ENCODE measurements at regions not wholly inside any gene's neighbourhood (a gene's known extent, or its start where the extent isn't known, plus 50 kb on each side); places are given as distances from the start of the nearest gene placed in this dataset.
A peak's percentile ranks its signal among the peaks of the same experiment; 100 is the strongest.

GRCh38 chr18:73007195-73007914, 139.6 kb upstream of the NETO1 start:
- peak overlapping the region; percentile 86 for H2AFZ ChIP-seq
- H3K27me3 ChIP-seq (ENCODE audit: insufficient read depth): no peaks in the 10 kb centered on the region
- H3K27ac ChIP-seq (ENCODE audit: low read depth): no peak overlapping the region
- no peak overlapping the region for H3K27ac Mint-ChIP-seq
- no peaks in the 10 kb centered on the region for H3K79me2 ChIP-seq (replicated peaks; ENCODE audit: insufficient read depth)
- no peak overlapping the region for H3K4me3 ChIP-seq
- TF ChIP-seq, protein P1, sequence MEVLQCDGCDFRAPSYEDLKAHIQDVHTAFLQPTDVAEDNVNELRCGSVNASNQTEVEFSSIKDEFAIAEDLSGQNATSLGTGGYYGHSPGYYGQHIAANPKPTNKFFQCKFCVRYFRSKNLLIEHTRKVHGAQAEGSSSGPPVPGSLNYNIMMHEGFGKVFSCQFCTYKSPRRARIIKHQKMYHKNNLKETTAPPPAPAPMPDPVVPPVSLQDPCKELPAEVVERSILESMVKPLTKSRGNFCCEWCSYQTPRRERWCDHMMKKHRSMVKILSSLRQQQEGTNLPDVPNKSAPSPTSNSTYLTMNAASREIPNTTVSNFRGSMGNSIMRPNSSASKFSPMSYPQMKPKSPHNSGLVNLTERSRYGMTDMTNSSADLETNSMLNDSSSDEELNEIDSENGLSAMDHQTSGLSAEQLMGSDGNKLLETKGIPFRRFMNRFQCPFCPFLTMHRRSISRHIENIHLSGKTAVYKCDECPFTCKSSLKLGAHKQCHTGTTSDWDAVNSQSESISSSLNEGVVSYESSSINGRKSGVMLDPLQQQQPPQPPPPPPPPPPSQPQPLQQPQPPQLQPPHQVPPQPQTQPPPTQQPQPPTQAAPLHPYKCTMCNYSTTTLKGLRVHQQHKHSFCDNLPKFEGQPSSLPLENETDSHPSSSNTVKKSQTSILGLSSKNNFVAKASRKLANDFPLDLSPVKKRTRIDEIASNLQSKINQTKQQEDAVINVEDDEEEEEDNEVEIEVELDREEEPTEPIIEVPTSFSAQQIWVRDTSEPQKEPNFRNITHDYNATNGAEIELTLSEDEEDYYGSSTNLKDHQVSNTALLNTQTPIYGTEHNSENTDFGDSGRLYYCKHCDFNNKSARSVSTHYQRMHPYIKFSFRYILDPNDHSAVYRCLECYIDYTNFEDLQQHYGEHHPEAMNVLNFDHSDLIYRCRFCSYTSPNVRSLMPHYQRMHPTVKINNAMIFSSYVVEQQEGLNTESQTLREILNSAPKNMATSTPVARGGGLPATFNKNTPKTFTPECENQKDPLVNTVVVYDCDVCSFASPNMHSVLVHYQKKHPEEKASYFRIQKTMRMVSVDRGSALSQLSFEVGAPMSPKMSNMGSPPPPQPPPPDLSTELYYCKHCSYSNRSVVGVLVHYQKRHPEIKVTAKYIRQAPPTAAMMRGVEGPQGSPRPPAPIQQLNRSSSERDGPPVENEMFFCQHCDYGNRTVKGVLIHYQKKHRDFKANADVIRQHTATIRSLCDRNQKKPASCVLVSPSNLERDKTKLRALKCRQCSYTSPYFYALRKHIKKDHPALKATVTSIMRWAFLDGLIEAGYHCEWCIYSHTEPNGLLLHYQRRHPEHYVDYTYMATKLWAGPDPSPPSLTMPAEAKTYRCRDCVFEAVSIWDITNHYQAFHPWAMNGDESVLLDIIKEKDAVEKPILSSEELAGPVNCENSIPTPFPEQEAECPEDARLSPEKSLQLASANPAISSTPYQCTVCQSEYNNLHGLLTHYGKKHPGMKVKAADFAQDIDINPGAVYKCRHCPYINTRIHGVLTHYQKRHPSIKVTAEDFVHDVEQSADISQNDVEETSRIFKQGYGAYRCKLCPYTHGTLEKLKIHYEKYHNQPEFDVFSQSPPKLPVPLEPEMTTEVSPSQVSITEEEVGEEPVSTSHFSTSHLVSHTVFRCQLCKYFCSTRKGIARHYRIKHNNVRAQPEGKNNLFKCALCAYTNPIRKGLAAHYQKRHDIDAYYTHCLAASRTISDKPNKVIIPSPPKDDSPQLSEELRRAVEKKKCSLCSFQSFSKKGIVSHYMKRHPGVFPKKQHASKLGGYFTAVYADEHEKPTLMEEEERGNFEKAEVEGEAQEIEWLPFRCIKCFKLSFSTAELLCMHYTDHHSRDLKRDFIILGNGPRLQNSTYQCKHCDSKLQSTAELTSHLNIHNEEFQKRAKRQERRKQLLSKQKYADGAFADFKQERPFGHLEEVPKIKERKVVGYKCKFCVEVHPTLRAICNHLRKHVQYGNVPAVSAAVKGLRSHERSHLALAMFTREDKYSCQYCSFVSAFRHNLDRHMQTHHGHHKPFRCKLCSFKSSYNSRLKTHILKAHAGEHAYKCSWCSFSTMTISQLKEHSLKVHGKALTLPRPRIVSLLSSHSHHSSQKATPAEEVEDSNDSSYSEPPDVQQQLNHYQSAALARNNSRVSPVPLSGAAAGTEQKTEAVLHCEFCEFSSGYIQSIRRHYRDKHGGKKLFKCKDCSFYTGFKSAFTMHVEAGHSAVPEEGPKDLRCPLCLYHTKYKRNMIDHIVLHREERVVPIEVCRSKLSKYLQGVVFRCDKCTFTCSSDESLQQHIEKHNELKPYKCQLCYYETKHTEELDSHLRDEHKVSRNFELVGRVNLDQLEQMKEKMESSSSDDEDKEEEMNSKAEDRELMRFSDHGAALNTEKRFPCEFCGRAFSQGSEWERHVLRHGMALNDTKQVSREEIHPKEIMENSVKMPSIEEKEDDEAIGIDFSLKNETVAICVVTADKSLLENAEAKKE (CRISPR knock-in tag; IDR thresholded peaks at IDR 0.05): no peak
- TF ChIP-seq ZNF114 (CRISPR knock-in tag; IDR thresholded peaks at IDR 0.05) (no peak), POLR2AphosphoS5 (IDR thresholded peaks at IDR 0.05; ENCODE audit: low read depth) (no peak), ZNF331 (CRISPR knock-in tag; IDR thresholded peaks at IDR 0.05; ENCODE audit: low read depth) (no peak), JUNB (IDR thresholded peaks at IDR 0.05; ENCODE audit: unreplicated experiment) (no peak), EZH2 (IDR thresholded peaks at IDR 0.05; ENCODE audit: low read depth, unreplicated experiment) (no peak), ETS1 (IDR thresholded peaks at IDR 0.05) (no peak), STAT1 (IDR thresholded peaks at IDR 0.05; ENCODE audit: unreplicated experiment) (no peak), EZH2phosphoT487 (IDR thresholded peaks at IDR 0.05; ENCODE audit: unreplicated experiment) (no peak)
- TF ChIP-seq, protein P2, sequence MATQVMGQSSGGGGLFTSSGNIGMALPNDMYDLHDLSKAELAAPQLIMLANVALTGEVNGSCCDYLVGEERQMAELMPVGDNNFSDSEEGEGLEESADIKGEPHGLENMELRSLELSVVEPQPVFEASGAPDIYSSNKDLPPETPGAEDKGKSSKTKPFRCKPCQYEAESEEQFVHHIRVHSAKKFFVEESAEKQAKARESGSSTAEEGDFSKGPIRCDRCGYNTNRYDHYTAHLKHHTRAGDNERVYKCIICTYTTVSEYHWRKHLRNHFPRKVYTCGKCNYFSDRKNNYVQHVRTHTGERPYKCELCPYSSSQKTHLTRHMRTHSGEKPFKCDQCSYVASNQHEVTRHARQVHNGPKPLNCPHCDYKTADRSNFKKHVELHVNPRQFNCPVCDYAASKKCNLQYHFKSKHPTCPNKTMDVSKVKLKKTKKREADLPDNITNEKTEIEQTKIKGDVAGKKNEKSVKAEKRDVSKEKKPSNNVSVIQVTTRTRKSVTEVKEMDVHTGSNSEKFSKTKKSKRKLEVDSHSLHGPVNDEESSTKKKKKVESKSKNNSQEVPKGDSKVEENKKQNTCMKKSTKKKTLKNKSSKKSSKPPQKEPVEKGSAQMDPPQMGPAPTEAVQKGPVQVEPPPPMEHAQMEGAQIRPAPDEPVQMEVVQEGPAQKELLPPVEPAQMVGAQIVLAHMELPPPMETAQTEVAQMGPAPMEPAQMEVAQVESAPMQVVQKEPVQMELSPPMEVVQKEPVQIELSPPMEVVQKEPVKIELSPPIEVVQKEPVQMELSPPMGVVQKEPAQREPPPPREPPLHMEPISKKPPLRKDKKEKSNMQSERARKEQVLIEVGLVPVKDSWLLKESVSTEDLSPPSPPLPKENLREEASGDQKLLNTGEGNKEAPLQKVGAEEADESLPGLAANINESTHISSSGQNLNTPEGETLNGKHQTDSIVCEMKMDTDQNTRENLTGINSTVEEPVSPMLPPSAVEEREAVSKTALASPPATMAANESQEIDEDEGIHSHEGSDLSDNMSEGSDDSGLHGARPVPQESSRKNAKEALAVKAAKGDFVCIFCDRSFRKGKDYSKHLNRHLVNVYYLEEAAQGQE (IDR thresholded peaks at IDR 0.05; ENCODE audit: unreplicated experiment): no peak
- TF ChIP-seq, protein P3, sequence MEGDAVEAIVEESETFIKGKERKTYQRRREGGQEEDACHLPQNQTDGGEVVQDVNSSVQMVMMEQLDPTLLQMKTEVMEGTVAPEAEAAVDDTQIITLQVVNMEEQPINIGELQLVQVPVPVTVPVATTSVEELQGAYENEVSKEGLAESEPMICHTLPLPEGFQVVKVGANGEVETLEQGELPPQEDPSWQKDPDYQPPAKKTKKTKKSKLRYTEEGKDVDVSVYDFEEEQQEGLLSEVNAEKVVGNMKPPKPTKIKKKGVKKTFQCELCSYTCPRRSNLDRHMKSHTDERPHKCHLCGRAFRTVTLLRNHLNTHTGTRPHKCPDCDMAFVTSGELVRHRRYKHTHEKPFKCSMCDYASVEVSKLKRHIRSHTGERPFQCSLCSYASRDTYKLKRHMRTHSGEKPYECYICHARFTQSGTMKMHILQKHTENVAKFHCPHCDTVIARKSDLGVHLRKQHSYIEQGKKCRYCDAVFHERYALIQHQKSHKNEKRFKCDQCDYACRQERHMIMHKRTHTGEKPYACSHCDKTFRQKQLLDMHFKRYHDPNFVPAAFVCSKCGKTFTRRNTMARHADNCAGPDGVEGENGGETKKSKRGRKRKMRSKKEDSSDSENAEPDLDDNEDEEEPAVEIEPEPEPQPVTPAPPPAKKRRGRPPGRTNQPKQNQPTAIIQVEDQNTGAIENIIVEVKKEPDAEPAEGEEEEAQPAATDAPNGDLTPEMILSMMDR (conservative IDR thresholded peaks at IDR 0.05; ENCODE audit: low read depth in 2 of 2): no peak
- no peaks in the 10 kb centered on the region for H3K36me3 ChIP-seq (ENCODE audit: insufficient read depth)
- ATAC-seq (no peak), DNase-seq (ENCODE audit: low spot score) (no peak)
- no peak overlapping the region for H3K4me2 ChIP-seq
- no peak overlapping the region for H3K4me3 Mint-ChIP-seq
- H3K9me2 ChIP-seq (ENCODE audit: insufficient read depth): no peaks in the 10 kb centered on the region
- H3K4me1 Mint-ChIP-seq: no peaks in the 10 kb centered on the region
- H3F3A ChIP-seq (replicated peaks; ENCODE audit: low read depth): no peaks in the 10 kb centered on the region
- no peaks in the 10 kb centered on the region for H3K9me3 Mint-ChIP-seq
- no peaks in the 10 kb centered on the region for H3K36me3 Mint-ChIP-seq (ENCODE audit: low read depth)
- no peaks in the 10 kb centered on the region for H4K20me1 ChIP-seq (replicated peaks; ENCODE audit: insufficient read depth)
- no peaks in the 10 kb centered on the region for H3K4me1 ChIP-seq (ENCODE audit: insufficient read depth)
- H3K27me3 Mint-ChIP-seq (ENCODE audit: insufficient read depth, low read depth, poor library complexity): no peaks in the 10 kb centered on the region

All from GM23338 (cell line).